ENCODE measurements at regions not wholly inside any gene's neighbourhood (a gene's known extent, or its start where the extent isn't known, plus 50 kb on each side); places are given as distances from the start of the nearest gene placed in this dataset.
"Not testable (repeated sequence)": the region's sequence is repeated elsewhere in the genome, so short reads cannot be mapped to it uniquely, and the experiment has no call there.

GRCh38 chr4:77496457-77496856 lies 109.2 kb upstream of the CXCL13 start:
- no peaks in the 10 kb centered on the region for H3K27me3 ChIP-seq
- H3K4me1 ChIP-seq = peaks cover 0 to 60% (median 7%) of the 10 kb centered on the region in 10 experiments; a peak in 13 of 20 replicates
- H3K9ac ChIP-seq = no peak overlapping the region
- H3K36me3 ChIP-seq = no peaks in the 10 kb centered on the region
- no peak overlapping the region for H3K4me3 ChIP-seq
- 0 out of 22 replicates have a peak, but pooled peaks cover 0 to 6% (median 0%) of the 10 kb centered on the region in 11 experiments for H3K9me3 ChIP-seq (replicated peaks in 1 of 11)
- no peaks in the 10 kb centered on the region for H4K20me1 ChIP-seq
- TF ChIP-seq Cebpa-rat (IDR thresholded peaks at IDR 0.05) = no peak
- H3K27ac ChIP-seq = no peak overlapping the region
- H3K4me2 ChIP-seq = no peak overlapping the region

GRCh38 chr4:77500801-77501200 lies 104.8 kb upstream of the CXCL13 start:
- no peak overlapping the region for H3K4me3 ChIP-seq
- H3K27me3 ChIP-seq = no peaks in the 10 kb centered on the region
- no peak overlapping the region for H3K4me2 ChIP-seq
- no peak for TF ChIP-seq Cebpa-rat (IDR thresholded peaks at IDR 0.05)
- no peaks in the 10 kb centered on the region for H3K36me3 ChIP-seq
- peaks cover 0 to 41% (median 0%) of the 10 kb centered on the region in 10 experiments; a peak in 3 of 20 replicates for H3K4me1 ChIP-seq
- no peaks in the 10 kb centered on the region for H4K20me1 ChIP-seq
- 0 out of 22 replicates have a peak, but pooled peaks cover 0 to 6% (median 0%) of the 10 kb centered on the region in 11 experiments for H3K9me3 ChIP-seq (replicated peaks in 1 of 11)
- H3K27ac ChIP-seq = no peak overlapping the region
- H3K9ac ChIP-seq = no peak overlapping the region

- H3K27ac ChIP-seq = no peak overlapping the region
- H4K20me1 ChIP-seq = no peaks in the 10 kb centered on the region
- no peaks in the 10 kb centered on the region for H3K27me3 ChIP-seq
- H3K4me1 ChIP-seq = peaks cover 0 to 36% (median 0%) of the 10 kb centered on the region in 10 experiments; a peak in 3 of 20 replicates
- 0 out of 22 replicates have a peak, but pooled peaks cover 0 to 1% (median 0%) of the 10 kb centered on the region in 11 experiments for H3K9me3 ChIP-seq (replicated peaks in 1 of 11)
- TF ChIP-seq Cebpa-rat (IDR thresholded peaks at IDR 0.05) = no peak
- peak overlapping the region in 1 of 11 experiments; percentile 35; a peak in 2 of 22 replicates for H3K4me2 ChIP-seq
- H3K36me3 ChIP-seq = no peaks in the 10 kb centered on the region
- no peak overlapping the region for H3K4me3 ChIP-seq
- H3K9ac ChIP-seq = no peak overlapping the region
Observed at GRCh38 chr4:77501240-77501639, 104.4 kb upstream of the CXCL13 start.

- H3K4me3 ChIP-seq = no peak overlapping the region
- H3K9ac ChIP-seq = no peak overlapping the region
- H3K4me2 ChIP-seq = peak overlapping the region in 1 of 11 experiments; percentile 35; a peak in 2 of 22 replicates
- no peaks in the 10 kb centered on the region for H3K9me3 ChIP-seq (replicated peaks in 1 of 11)
- H3K27me3 ChIP-seq = no peaks in the 10 kb centered on the region
- TF ChIP-seq Cebpa-rat (IDR thresholded peaks at IDR 0.05) = no peak
- no peak overlapping the region for H3K27ac ChIP-seq
- no peaks in the 10 kb centered on the region for H3K36me3 ChIP-seq
- H4K20me1 ChIP-seq = no peaks in the 10 kb centered on the region
- peaks cover 0 to 30% (median 0%) of the 10 kb centered on the region in 10 experiments; a peak in 3 of 20 replicates for H3K4me1 ChIP-seq
Observed at GRCh38 chr4:77501851-77502250, 103.8 kb upstream of the CXCL13 start.

- Histone ChIP-seq H3K27me3 (no peaks in the 10 kb centered on the region), H3K9me3 (replicated peaks in 1 of 11) (no peaks in the 10 kb centered on the region), H3K4me3 (no peak overlapping the region), H3K36me3 (no peaks in the 10 kb centered on the region), H4K20me1 (no peaks in the 10 kb centered on the region), H3K9ac (no peak overlapping the region), H3K4me2 (peak overlapping the region in 2 of 11 experiments; percentile 6 to 14; a peak in 1 of 22 replicates), H3K4me1 (peaks cover 0 to 34% (median 0%) of the 10 kb centered on the region in 10 experiments; a peak in 3 of 20 replicates), H3K27ac (no peak overlapping the region)
- no peak for TF ChIP-seq Cebpa-rat (IDR thresholded peaks at IDR 0.05)
Observed at GRCh38 chr4:77504407-77504806, 101.2 kb upstream of the CXCL13 start.

- peaks cover 0 to 34% (median 0%) of the 10 kb centered on the region in 10 experiments; a peak in 3 of 20 replicates for H3K4me1 ChIP-seq
- no peak overlapping the region for H3K4me2 ChIP-seq
- H4K20me1 ChIP-seq = no peaks in the 10 kb centered on the region
- TF ChIP-seq Cebpa-rat (IDR thresholded peaks at IDR 0.05) = no peak
- H3K36me3 ChIP-seq = no peaks in the 10 kb centered on the region
- H3K27ac ChIP-seq = no peak overlapping the region
- H3K4me3 ChIP-seq = no peak overlapping the region
- H3K27me3 ChIP-seq = no peaks in the 10 kb centered on the region
- H3K9ac ChIP-seq = no peak overlapping the region
- no peaks in the 10 kb centered on the region for H3K9me3 ChIP-seq (replicated peaks in 1 of 11)
Observed at GRCh38 chr4:77505275-77505957, 100.2 kb upstream of the CXCL13 start.

- peaks cover 0 to 34% (median 0%) of the 10 kb centered on the region in 10 experiments; a peak in 3 of 20 replicates for H3K4me1 ChIP-seq
- no peak for TF ChIP-seq Cebpa-rat (IDR thresholded peaks at IDR 0.05)
- no peaks in the 10 kb centered on the region for H3K36me3 ChIP-seq
- H4K20me1 ChIP-seq = no peaks in the 10 kb centered on the region
- H3K4me3 ChIP-seq = no peak overlapping the region
- H3K4me2 ChIP-seq = no peak overlapping the region
- H3K9ac ChIP-seq = no peak overlapping the region
- H3K27ac ChIP-seq = no peak overlapping the region
- no peaks in the 10 kb centered on the region for H3K27me3 ChIP-seq
- H3K9me3 ChIP-seq (replicated peaks in 1 of 11) = no peaks in the 10 kb centered on the region
Observed at GRCh38 chr4:77505958-77506319, 99.7 kb upstream of the CXCL13 start.

GRCh38 chr4:77510367-77510766 lies 95.3 kb upstream of the CXCL13 start:
- no peaks in the 10 kb centered on the region for H3K27me3 ChIP-seq
- no peaks in the 10 kb centered on the region for H3K36me3 ChIP-seq
- H3K4me3 ChIP-seq = no peak overlapping the region
- H4K20me1 ChIP-seq = no peaks in the 10 kb centered on the region
- H3K4me1 ChIP-seq = peaks cover 0 to 6% (median 0%) of the 10 kb centered on the region in 10 experiments; a peak in 1 of 20 replicates
- H3K4me2 ChIP-seq = no peak overlapping the region
- no peak for TF ChIP-seq Cebpa-rat (IDR thresholded peaks at IDR 0.05)
- no peak overlapping the region for H3K27ac ChIP-seq
- H3K9me3 ChIP-seq (replicated peaks in 1 of 11) = no peaks in the 10 kb centered on the region
- no peak overlapping the region for H3K9ac ChIP-seq

GRCh38 chr4:77525538-77525937 lies 80.1 kb upstream of the CXCL13 start:
- Histone ChIP-seq H3K9me3 (replicated peaks in 1 of 11) (peaks cover 0 to 4% (median 0%) of the 10 kb centered on the region in 11 experiments; a peak in 1 of 22 replicates), H3K4me1 (no peaks in the 10 kb centered on the region), H3K36me3 (no peaks in the 10 kb centered on the region), H3K9ac (no peak overlapping the region), H3K4me3 (no peak overlapping the region), H3K27me3 (no peaks in the 10 kb centered on the region), H4K20me1 (no peaks in the 10 kb centered on the region), H3K4me2 (no peak overlapping the region), H3K27ac (no peak overlapping the region)
- TF ChIP-seq Cebpa-rat (IDR thresholded peaks at IDR 0.05) = no peak

GRCh38 chr4:77527900-77528299 lies 77.7 kb upstream of the CXCL13 start:
- not testable (repeated sequence) for H3K4me2 ChIP-seq; H3K4me3 ChIP-seq; H4K20me1 ChIP-seq; H3K27me3 ChIP-seq; H3K9me3 ChIP-seq (replicated peaks in 1 of 11); H3K36me3 ChIP-seq; H3K4me1 ChIP-seq; H3K9ac ChIP-seq; H3K27ac ChIP-seq
